ENCODE measurements at regions not wholly inside any gene's neighbourhood (a gene's known extent, or its start where the extent isn't known, plus 50 kb on each side); places are given as distances from the start of the nearest gene placed in this dataset.

- Histone ChIP-seq H2BK5ac (ENCODE audit: insufficient read length, low read length) (no peak overlapping the region), H3K9me3 (ENCODE audit: control insufficient read depth, low read depth, low read length) (no peaks in the 10 kb centered on the region), H3K79me2 (ENCODE audit: insufficient read depth, low read length) (no peaks in the 10 kb centered on the region), H4K91ac (ENCODE audit: insufficient read length, low read depth, low read length) (no peak overlapping the region), H2AK5ac (ENCODE audit: insufficient read length, low read length) (no peak overlapping the region), H3K14ac (ENCODE audit: insufficient read depth, low read length) (no peak overlapping the region), H3K56ac (ENCODE audit: insufficient read length, low read depth, low read length) (no peak overlapping the region), H3K27me3 (ENCODE audit: insufficient read depth, low read length) (no peaks in the 10 kb centered on the region), H4K20me1 (ENCODE audit: control insufficient read depth, insufficient read depth, insufficient read length) (no peaks in the 10 kb centered on the region), H3K4me2 (ENCODE audit: insufficient read depth, insufficient read length, low read length) (no peak overlapping the region), H3T11ph (ENCODE audit: low read length) (no peak overlapping the region), H3K79me1 (ENCODE audit: insufficient read depth, low read depth, low read length, poor library complexity, severe bottlenecking) (no peaks in the 10 kb centered on the region), H2BK20ac (ENCODE audit: low read depth, low read length, poor library complexity, severe bottlenecking) (no peak overlapping the region), H3K18ac (ENCODE audit: insufficient read length, low read depth, low read length) (no peak overlapping the region), H2BK15ac (ENCODE audit: low read depth, low read length) (no peak overlapping the region), H2BK12ac (ENCODE audit: insufficient read length, low read depth, low read length) (no peak overlapping the region), H2BK120ac (ENCODE audit: low read depth, low read length, poor library complexity, severe bottlenecking) (no peak overlapping the region), H4K8ac (replicated peaks; ENCODE audit: insufficient read length, low read depth, low read length) (no peak overlapping the region), H3K23me2 (ENCODE audit: insufficient read length, low read depth, low read length, poor library complexity, severe bottlenecking) (no peaks in the 10 kb centered on the region), H3K4ac (ENCODE audit: low read depth, low read length) (no peak overlapping the region), H3K9ac (ENCODE audit: extremely low read depth, insufficient read length, low read length) (no peak overlapping the region), H3K4me1 (ENCODE audit: insufficient read depth, low read length) (no peaks in the 10 kb centered on the region), H4K5ac (ENCODE audit: insufficient read length, low read depth, low read length) (no peak overlapping the region), H3K27ac (ENCODE audit: insufficient read length, low read depth, low read length) (no peak overlapping the region), H2AFZ (ENCODE audit: low read length) (no peak overlapping the region), H3K23ac (ENCODE audit: insufficient read length, low read depth, low read length) (no peak overlapping the region)
- no peak for DNase-seq
- H3K9me3 Mint-ChIP-seq = peaks cover 10 to 12% of the 10 kb centered on the region in 2 experiments; a peak in 4 of 5 replicates
- H3K4me3 Mint-ChIP-seq = no peak overlapping the region
- H3K36me3 Mint-ChIP-seq (ENCODE audit: insufficient read depth in 1 of 3, low read depth in 3 of 3) = peaks cover 0 to 6% (median 0%) of the 10 kb centered on the region in 3 experiments; a peak in 1 of 7 replicates
- no peak overlapping the region for H3K27ac Mint-ChIP-seq
- no peak for TF ChIP-seq CTCF (conservative IDR thresholded peaks at IDR 0.05)
- peaks cover 0 to 2% of the 10 kb centered on the region in 2 experiments; a peak in 1 of 4 replicates for H3K4me1 Mint-ChIP-seq
- no CpG with 5 or more reads among the region's 3 CpGs for WGBS (ENCODE audit: extremely low coverage, insufficient read length, low lambda C conversion rate)
- H3K27me3 Mint-ChIP-seq (ENCODE audit: low read depth) = no peaks in the 10 kb centered on the region
These were observed 96.6 kb upstream of the LSM14A start for GRCh38 chr19:34075661-34076091.

All from H9 (cell line).